Endothelial cell (in vitro differentiated cells): ENCODE measurements at regions not wholly inside any gene's neighbourhood (a gene's known extent, or its start where the extent isn't known, plus 50 kb on each side); places are given as distances from the start of the nearest gene placed in this dataset.

Experiments used
- DNase-seq: peaks from one replicate; pipeline ENCODE4 v3.0.0; 2021; ENCODE audit warnings: low spot score
- H3K27ac Mint-ChIP-seq: one replicate; pipeline ENCODE4 v1.8.0; 2021; ENCODE audit warnings: mixed read lengths, inconsistent platforms; ENCODE audit not compliant: unreplicated experiment
- H3K27me3 Mint-ChIP-seq: one replicate; pipeline ENCODE4 v1.8.0; 2021; ENCODE audit warnings: mild to moderate bottlenecking, moderate library complexity, mixed read lengths, inconsistent platforms; ENCODE audit not compliant: unreplicated experiment
- H3K36me3 Mint-ChIP-seq: one replicate; pipeline ENCODE4 v1.8.0; 2021; ENCODE audit warnings: mild to moderate bottlenecking, low read depth, mixed read lengths, inconsistent platforms; ENCODE audit not compliant: unreplicated experiment
- H3K4me1 Mint-ChIP-seq: one replicate; pipeline ENCODE4 v1.8.0; 2021; ENCODE audit warnings: mild to moderate bottlenecking, mixed read lengths, inconsistent platforms; ENCODE audit not compliant: unreplicated experiment
- H3K4me3 Mint-ChIP-seq: one replicate; pipeline ENCODE4 v1.8.0; 2021; ENCODE audit warnings: mild to moderate bottlenecking, mixed read lengths, inconsistent platforms; ENCODE audit not compliant: unreplicated experiment
- H3K9me3 Mint-ChIP-seq: one replicate; pipeline ENCODE4 v1.8.0; 2021; ENCODE audit warnings: mixed read lengths, inconsistent platforms; ENCODE audit not compliant: unreplicated experiment
- CTCF ChIP-seq: fragments of 200-600 bp; sonication (generic); IDR thresholded peaks from one replicate; pipeline ENCODE4 v1.5.0; 2021; ENCODE audit warnings: antibody characterized with exemption; ENCODE audit not compliant: unreplicated experiment

- Mint-ChIP-seq H3K27ac (no peak overlapping the region), H3K27me3 (peaks cover 1% of the 10 kb centered on the region), H3K4me3 (no peak overlapping the region), H3K36me3 (no peaks in the 10 kb centered on the region), H3K9me3 (no peaks in the 10 kb centered on the region), H3K4me1 (peaks cover 15% of the 10 kb centered on the region)
- TF ChIP-seq CTCF, result no peak
- no peak for DNase-seq
Observed at GRCh38 chr10:63696205-63696604, 175.0 kb downstream of the REEP3 start.

GRCh38 chr10:63697956-63698786 lies 177.0 kb downstream of the REEP3 start:
- Mint-ChIP-seq H3K9me3 (no peaks in the 10 kb centered on the region), H3K4me1 (peaks cover 11% of the 10 kb centered on the region), H3K36me3 (no peaks in the 10 kb centered on the region), H3K27ac (no peak overlapping the region), H3K4me3 (no peak overlapping the region), H3K27me3 (peaks cover 1% of the 10 kb centered on the region)
- DNase-seq, result no peak
- no peak for TF ChIP-seq CTCF

- no peak for TF ChIP-seq CTCF
- Mint-ChIP-seq H3K36me3 (no peaks in the 10 kb centered on the region), H3K4me1 (peaks cover 13% of the 10 kb centered on the region), H3K27me3 (peaks cover 1% of the 10 kb centered on the region), H3K4me3 (no peak overlapping the region), H3K27ac (no peak overlapping the region), H3K9me3 (no peaks in the 10 kb centered on the region)
- no peak for DNase-seq
Observed at GRCh38 chr10:63698787-63699150, 177.6 kb downstream of the REEP3 start.

GRCh38 chr10:63699785-63700613 lies 178.8 kb downstream of the REEP3 start:
- no peak for DNase-seq
- H3K4me3 Mint-ChIP-seq, result no peak overlapping the region
- no peaks in the 10 kb centered on the region for H3K36me3 Mint-ChIP-seq
- peaks cover 13% of the 10 kb centered on the region for H3K4me1 Mint-ChIP-seq
- TF ChIP-seq CTCF, result no peak
- no peak overlapping the region for H3K27ac Mint-ChIP-seq
- peaks cover 1% of the 10 kb centered on the region for H3K27me3 Mint-ChIP-seq
- H3K9me3 Mint-ChIP-seq, result no peaks in the 10 kb centered on the region

- Mint-ChIP-seq H3K27ac (no peak overlapping the region), H3K27me3 (peaks cover 1% of the 10 kb centered on the region), H3K9me3 (no peaks in the 10 kb centered on the region), H3K36me3 (no peaks in the 10 kb centered on the region), H3K4me3 (no peak overlapping the region), H3K4me1 (peaks cover 13% of the 10 kb centered on the region)
- DNase-seq, result no peak
- no peak for TF ChIP-seq CTCF
Observed at GRCh38 chr10:63700631-63701156, 179.5 kb downstream of the REEP3 start.
